Liver (tissue), 7 donors: ENCODE measurements at regions not wholly inside any gene's neighbourhood (a gene's known extent, or its start where the extent isn't known, plus 50 kb on each side); places are given as distances from the start of the nearest gene placed in this dataset.

ENCODE experiments used
- DNase-seq: peaks from one replicate; pipeline ENCODE4 v3.0.0-alpha.2; 2017; ENCODE audit warnings: low spot score
- H3K27ac ChIP-seq, 2 donors: one replicate each; pipeline ENCODE4 v1.7.0; 2013; ENCODE audit warnings: inconsistent platforms in 2 of 2, low read length in 2 of 2, control low read depth in 1 of 2, low read depth in 1 of 2, mild to moderate bottlenecking in 1 of 2
- H3K27me3 ChIP-seq, 4 donors: one replicate each; pipeline versions ENCODE4 v1.6.1 to v1.7.0; 2013; ENCODE audit warnings: low read length in 3 of 4, inconsistent platforms in 1 of 4, mild to moderate bottlenecking in 1 of 4, moderate library complexity in 1 of 4; ENCODE audit not compliant: control insufficient read depth in 4 of 4, insufficient read depth in 4 of 4
- H3K36me3 ChIP-seq, 4 donors: one replicate each; pipeline versions ENCODE4 v1.6.1 to v1.7.0; 2013; ENCODE audit warnings: low read length in 3 of 4, mild to moderate bottlenecking in 3 of 4, low read depth in 1 of 4, moderate library complexity in 1 of 4; ENCODE audit not compliant: control insufficient read depth in 4 of 4, insufficient read depth in 3 of 4
- H3K4me1 ChIP-seq, 4 donors: one replicate each; pipeline versions ENCODE4 v1.6.1 to v1.7.0; 2013; ENCODE audit warnings: low read length in 3 of 4, mild to moderate bottlenecking in 3 of 4, moderate library complexity in 1 of 4; ENCODE audit not compliant: control insufficient read depth in 4 of 4, insufficient read depth in 4 of 4
- H3K4me3 ChIP-seq, 3 donors: one replicate each; pipeline versions ENCODE4 v1.6.1 to v1.7.0; 2013; ENCODE audit warnings: low read length in 3 of 3, control low read depth in 1 of 3, low read depth in 1 of 3, mild to moderate bottlenecking in 1 of 3
- H3K9ac ChIP-seq, 2 donors: one replicate each; pipeline ENCODE4 v1.7.0; 2013; ENCODE audit warnings: low read length in 2 of 2, mild to moderate bottlenecking in 2 of 2, moderate library complexity in 2 of 2, control low read depth in 1 of 2, low read depth in 1 of 2
- H3K9me3 ChIP-seq, 4 donors: one replicate each; pipeline versions ENCODE4 v1.6.1 to v1.7.0; 2013; ENCODE audit warnings: low read length in 3 of 4; ENCODE audit not compliant: control insufficient read depth in 4 of 4
- EGR1 ChIP-seq, 2 donors: IDR thresholded peaks; 2 replicates each; pipeline ENCODE4 v1.6.1; 2016 to 2018; ENCODE audit warnings: antibody characterized with exemption in 2 of 2, low read depth in 2 of 2
- FOXA1 ChIP-seq: IDR thresholded peaks from 2 replicates; pipeline ENCODE4 v1.6.1; 2016; ENCODE audit warnings: antibody characterized with exemption
- FOXA2 ChIP-seq: IDR thresholded peaks from 2 replicates; pipeline ENCODE4 v1.6.1; 2016; ENCODE audit warnings: antibody characterized with exemption
- GABPA ChIP-seq, 2 donors: IDR thresholded peaks in 1 of 2; conservative IDR thresholded peaks in 1 of 2; 2 replicates each; pipeline ENCODE4 v1.6.1; 2016; ENCODE audit warnings: antibody characterized with exemption in 2 of 2, mild to moderate bottlenecking in 1 of 2, moderate library complexity in 1 of 2
- HNF4A ChIP-seq, 2 donors: conservative IDR thresholded peaks; 2 replicates each; pipeline ENCODE4 v1.6.1; 2016; ENCODE audit warnings: antibody characterized with exemption in 2 of 2, mild to moderate bottlenecking in 2 of 2
- HNF4G ChIP-seq: IDR thresholded peaks from 2 replicates; pipeline ENCODE4 v1.6.1; 2016; ENCODE audit warnings: antibody characterized with exemption
- JUND ChIP-seq, 2 donors: IDR thresholded peaks; 2 replicates each; pipeline ENCODE4 v1.6.1; 2016; ENCODE audit warnings: antibody characterized with exemption in 2 of 2
- NR2F2 ChIP-seq: IDR thresholded peaks from 2 replicates; pipeline ENCODE4 v1.6.1; 2016; ENCODE audit warnings: antibody characterized with exemption
- RAD21 ChIP-seq, 2 donors: IDR thresholded peaks; 2 replicates each; pipeline ENCODE4 v1.6.1; 2016; ENCODE audit warnings: antibody characterized with exemption in 2 of 2, mild to moderate bottlenecking in 2 of 2
- RXRA ChIP-seq, 2 donors: IDR thresholded peaks; 2 replicates each; pipeline ENCODE4 v1.6.1; 2017 to 2018; ENCODE audit warnings: antibody characterized with exemption in 2 of 2, mild to moderate bottlenecking in 1 of 2
- SP1 ChIP-seq: IDR thresholded peaks from 2 replicates; pipeline ENCODE4 v1.6.1; 2018; ENCODE audit warnings: antibody characterized with exemption, mild to moderate bottlenecking
- ZBTB33 ChIP-seq: IDR thresholded peaks from 2 replicates; pipeline ENCODE4 v1.6.1; 2016; ENCODE audit warnings: antibody characterized with exemption
- WGBS: extraction: QIAGEN DNeasy Blood & Tissue Kit; methylation state at CpG from one replicate; pipeline ENCODE4 v1.1.7; 2013; 5-methylcytosine and 5-hydroxymethylcytosine counted together
- TF ChIP-seq, protein P1 (sequence below): IDR thresholded peaks from 2 replicates; pipeline ENCODE4 v1.6.1; 2016; ENCODE audit warnings: antibody characterized with exemption, mild to moderate bottlenecking
- donor health status: healthy.
- donor health status: healthy.
- donor health status: healthy.
- donor health status: healthy.

DNA sequence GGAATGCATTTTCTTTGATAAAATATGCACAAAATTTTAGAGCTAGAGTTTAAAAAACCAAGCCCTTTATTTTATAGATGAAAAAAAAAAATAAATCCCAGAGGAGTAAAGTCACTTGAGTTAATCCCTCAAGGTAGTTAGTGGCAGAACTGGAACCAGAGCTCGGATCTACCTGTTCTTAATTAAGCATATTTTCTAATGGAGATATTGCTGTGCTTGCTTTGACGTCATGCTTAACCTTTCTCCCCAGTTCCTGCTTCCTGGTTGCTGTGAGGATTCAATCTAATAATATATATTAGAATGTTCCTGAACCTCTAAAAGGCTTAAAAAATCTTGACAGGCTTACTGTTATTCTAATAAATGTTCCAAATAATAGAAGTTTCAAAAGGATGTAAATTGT lies 300.6 kb upstream of the KLF12 start:
- no peak overlapping the region for H3K4me3 ChIP-seq
- H3K36me3 ChIP-seq, result no peaks in the 10 kb centered on the region
- TF ChIP-seq NR2F2, result no peak
- TF ChIP-seq HNF4G, result no peak
- TF ChIP-seq, protein P1, sequence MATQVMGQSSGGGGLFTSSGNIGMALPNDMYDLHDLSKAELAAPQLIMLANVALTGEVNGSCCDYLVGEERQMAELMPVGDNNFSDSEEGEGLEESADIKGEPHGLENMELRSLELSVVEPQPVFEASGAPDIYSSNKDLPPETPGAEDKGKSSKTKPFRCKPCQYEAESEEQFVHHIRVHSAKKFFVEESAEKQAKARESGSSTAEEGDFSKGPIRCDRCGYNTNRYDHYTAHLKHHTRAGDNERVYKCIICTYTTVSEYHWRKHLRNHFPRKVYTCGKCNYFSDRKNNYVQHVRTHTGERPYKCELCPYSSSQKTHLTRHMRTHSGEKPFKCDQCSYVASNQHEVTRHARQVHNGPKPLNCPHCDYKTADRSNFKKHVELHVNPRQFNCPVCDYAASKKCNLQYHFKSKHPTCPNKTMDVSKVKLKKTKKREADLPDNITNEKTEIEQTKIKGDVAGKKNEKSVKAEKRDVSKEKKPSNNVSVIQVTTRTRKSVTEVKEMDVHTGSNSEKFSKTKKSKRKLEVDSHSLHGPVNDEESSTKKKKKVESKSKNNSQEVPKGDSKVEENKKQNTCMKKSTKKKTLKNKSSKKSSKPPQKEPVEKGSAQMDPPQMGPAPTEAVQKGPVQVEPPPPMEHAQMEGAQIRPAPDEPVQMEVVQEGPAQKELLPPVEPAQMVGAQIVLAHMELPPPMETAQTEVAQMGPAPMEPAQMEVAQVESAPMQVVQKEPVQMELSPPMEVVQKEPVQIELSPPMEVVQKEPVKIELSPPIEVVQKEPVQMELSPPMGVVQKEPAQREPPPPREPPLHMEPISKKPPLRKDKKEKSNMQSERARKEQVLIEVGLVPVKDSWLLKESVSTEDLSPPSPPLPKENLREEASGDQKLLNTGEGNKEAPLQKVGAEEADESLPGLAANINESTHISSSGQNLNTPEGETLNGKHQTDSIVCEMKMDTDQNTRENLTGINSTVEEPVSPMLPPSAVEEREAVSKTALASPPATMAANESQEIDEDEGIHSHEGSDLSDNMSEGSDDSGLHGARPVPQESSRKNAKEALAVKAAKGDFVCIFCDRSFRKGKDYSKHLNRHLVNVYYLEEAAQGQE, result no peak
- no peak for TF ChIP-seq ZBTB33
- no peak for TF ChIP-seq EGR1 (IDR thresholded peaks at IDR 0.05; ENCODE audit: low read depth in 2 of 2)
- TF ChIP-seq RXRA (IDR thresholded peaks at IDR 0.05), result no peak
- TF ChIP-seq FOXA2, result no peak
- TF ChIP-seq HNF4A (conservative IDR thresholded peaks at IDR 0.05), result no peak
- no peak for TF ChIP-seq RAD21 (IDR thresholded peaks at IDR 0.05)
- no peak for TF ChIP-seq SP1
- TF ChIP-seq GABPA (IDR thresholded peaks at IDR 0.05 in 1 of 2, conservative IDR thresholded peaks at IDR 0.05 in 1 of 2), result no peak
- no peak for TF ChIP-seq FOXA1
- 69% methylated on average over 2 of the region's 2 CpGs for WGBS
- no peak overlapping the region for H3K9ac ChIP-seq
- no peaks in the 10 kb centered on the region for H3K27me3 ChIP-seq
- no peaks in the 10 kb centered on the region for H3K9me3 ChIP-seq
- no peaks in the 10 kb centered on the region for H3K4me1 ChIP-seq
- no peak for DNase-seq
- no peak overlapping the region for H3K27ac ChIP-seq

DNA sequence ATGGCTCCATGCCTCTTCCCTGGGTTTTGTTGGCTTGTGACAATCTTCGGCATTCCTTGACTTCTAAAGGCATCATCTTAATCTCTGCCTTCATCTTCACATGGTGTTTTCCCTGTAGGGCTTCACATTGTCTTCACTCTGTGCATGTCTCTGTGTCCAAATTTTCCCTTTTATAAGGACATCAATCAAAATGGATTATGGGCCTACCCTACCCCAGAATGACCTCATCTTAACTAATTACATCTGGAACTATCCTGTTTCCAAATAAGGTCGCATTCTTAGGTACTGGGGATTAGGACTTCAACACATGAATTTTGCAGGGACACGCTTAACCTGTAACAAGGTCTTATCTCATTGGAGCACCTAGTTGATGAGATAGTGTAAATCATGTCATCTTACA lies 290.3 kb upstream of the KLF12 start:
- Histone ChIP-seq H3K4me3 (no peak overlapping the region), H3K9ac (no peak overlapping the region), H3K9me3 (no peaks in the 10 kb centered on the region), H3K4me1 (no peaks in the 10 kb centered on the region), H3K27ac (no peak overlapping the region), H3K27me3 (no peaks in the 10 kb centered on the region), H3K36me3 (no peaks in the 10 kb centered on the region)
- 91% methylated on average over 3 of the region's 3 CpGs for WGBS
- DNase-seq, result no peak
- no peak for TF ChIP-seq SP1
- TF ChIP-seq RXRA (IDR thresholded peaks at IDR 0.05), result no peak
- no peak for TF ChIP-seq JUND (IDR thresholded peaks at IDR 0.05)
- no peak for TF ChIP-seq NR2F2
- no peak for TF ChIP-seq ZBTB33
